Nephron (organoid): ENCODE measurements at regions not wholly inside any gene's neighbourhood (a gene's known extent, or its start where the extent isn't known, plus 50 kb on each side); places are given as distances from the start of the nearest gene placed in this dataset.
"Not testable (repeated sequence)": the region's sequence is repeated elsewhere in the genome, so short reads cannot be mapped to it uniquely, and the experiment has no call there.

Experiments
- H3K27ac Mint-ChIP-seq, 3 experiments: 2 replicates each; pipeline ENCODE4 v1.8.0; 2020; ENCODE audit warnings: mixed read lengths in 3 of 3, mild to moderate bottlenecking in 2 of 3, moderate library complexity in 1 of 3
- H3K27me3 Mint-ChIP-seq: 2 replicates; pipeline ENCODE4 v1.8.0; 2021; ENCODE audit warnings: low read depth, mild to moderate bottlenecking, moderate library complexity, mixed read lengths
- H3K36me3 Mint-ChIP-seq: 2 replicates; pipeline ENCODE4 v1.8.0; 2020; ENCODE audit warnings: low read depth, mixed read lengths
- H3K4me1 Mint-ChIP-seq: 2 replicates; pipeline ENCODE4 v1.8.0; 2020; ENCODE audit warnings: mixed read lengths
- H3K4me3 Mint-ChIP-seq, 3 experiments: 2 replicates each; pipeline ENCODE4 v1.8.0; 2020; ENCODE audit warnings: mild to moderate bottlenecking in 3 of 3, mixed read lengths in 3 of 3, moderate library complexity in 2 of 3
- H3K9me3 Mint-ChIP-seq: 2 replicates; pipeline ENCODE4 v1.8.0; 2020; ENCODE audit warnings: mixed read lengths
- TF ChIP-seq, protein P1 (sequence below), 3 experiments: fragments of 200-600 bp; sonication (generic); IDR thresholded peaks; one replicate each; pipeline ENCODE4 v1.5.0; 2021; ENCODE audit warnings: antibody characterized with exemption in 3 of 3; ENCODE audit not compliant: unreplicated experiment in 3 of 3

DNA sequence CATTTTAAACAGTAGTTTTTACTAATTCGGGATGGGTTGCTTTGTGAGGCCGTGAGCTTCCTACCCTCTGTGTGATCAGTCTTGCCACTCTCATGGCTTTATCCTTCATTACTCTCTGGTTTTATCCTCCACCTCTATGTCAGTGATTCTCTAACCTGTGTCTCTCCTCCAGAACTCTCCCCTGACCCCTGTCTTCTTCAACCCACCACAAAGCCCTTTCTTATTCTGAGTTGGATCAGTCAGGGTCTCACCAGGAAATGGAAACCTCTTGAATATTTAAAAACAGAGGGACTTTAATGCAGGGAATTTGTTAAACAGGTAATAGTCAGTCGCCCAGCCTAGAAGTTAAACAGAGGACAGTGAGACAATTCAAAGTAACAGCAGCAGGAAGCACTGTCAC is 64.2 kb upstream of the ADPGK start:
- Mint-ChIP-seq H3K4me3 (no peak overlapping the region), H3K27me3 (peaks cover 20% of the 10 kb centered on the region), H3K9me3 (peaks cover 5% of the 10 kb centered on the region), H3K4me1 (peaks cover 25% of the 10 kb centered on the region), H3K27ac (no peak overlapping the region), H3K36me3 (no peaks in the 10 kb centered on the region)
- TF ChIP-seq, protein P1, sequence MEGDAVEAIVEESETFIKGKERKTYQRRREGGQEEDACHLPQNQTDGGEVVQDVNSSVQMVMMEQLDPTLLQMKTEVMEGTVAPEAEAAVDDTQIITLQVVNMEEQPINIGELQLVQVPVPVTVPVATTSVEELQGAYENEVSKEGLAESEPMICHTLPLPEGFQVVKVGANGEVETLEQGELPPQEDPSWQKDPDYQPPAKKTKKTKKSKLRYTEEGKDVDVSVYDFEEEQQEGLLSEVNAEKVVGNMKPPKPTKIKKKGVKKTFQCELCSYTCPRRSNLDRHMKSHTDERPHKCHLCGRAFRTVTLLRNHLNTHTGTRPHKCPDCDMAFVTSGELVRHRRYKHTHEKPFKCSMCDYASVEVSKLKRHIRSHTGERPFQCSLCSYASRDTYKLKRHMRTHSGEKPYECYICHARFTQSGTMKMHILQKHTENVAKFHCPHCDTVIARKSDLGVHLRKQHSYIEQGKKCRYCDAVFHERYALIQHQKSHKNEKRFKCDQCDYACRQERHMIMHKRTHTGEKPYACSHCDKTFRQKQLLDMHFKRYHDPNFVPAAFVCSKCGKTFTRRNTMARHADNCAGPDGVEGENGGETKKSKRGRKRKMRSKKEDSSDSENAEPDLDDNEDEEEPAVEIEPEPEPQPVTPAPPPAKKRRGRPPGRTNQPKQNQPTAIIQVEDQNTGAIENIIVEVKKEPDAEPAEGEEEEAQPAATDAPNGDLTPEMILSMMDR (IDR thresholded peaks at IDR 0.05; ENCODE audit: unreplicated experiment in 3 of 3) = no peak

DNA sequence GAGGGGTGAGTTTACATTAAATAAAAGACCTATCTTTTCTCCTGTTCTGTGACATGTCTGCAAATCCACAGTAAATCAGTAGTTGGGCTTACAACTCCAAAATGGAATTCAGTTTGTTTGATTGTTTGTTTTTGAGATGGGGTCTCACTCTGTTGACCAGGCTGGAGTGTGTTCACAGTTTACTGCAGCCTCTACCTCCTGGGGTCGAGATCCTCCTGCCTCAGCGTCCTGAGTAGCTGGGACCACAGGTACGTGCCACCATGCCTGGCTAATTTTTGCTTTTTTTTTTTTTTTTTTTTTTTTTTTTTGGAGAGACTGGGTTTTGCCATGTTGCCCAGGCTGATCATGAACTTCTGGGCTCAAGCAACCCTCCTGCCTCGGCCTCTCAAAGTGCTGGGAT is 63.5 kb upstream of the ADPGK start:
- Mint-ChIP-seq H3K36me3 (no peaks in the 10 kb centered on the region), H3K4me3 (no peak overlapping the region), H3K4me1 (peaks cover 18% of the 10 kb centered on the region), H3K9me3 (peaks cover 5% of the 10 kb centered on the region), H3K27ac (no peak overlapping the region), H3K27me3 (peaks cover 20% of the 10 kb centered on the region)
- TF ChIP-seq, protein P1 (IDR thresholded peaks at IDR 0.05; ENCODE audit: unreplicated experiment in 3 of 3) = no peak

DNA sequence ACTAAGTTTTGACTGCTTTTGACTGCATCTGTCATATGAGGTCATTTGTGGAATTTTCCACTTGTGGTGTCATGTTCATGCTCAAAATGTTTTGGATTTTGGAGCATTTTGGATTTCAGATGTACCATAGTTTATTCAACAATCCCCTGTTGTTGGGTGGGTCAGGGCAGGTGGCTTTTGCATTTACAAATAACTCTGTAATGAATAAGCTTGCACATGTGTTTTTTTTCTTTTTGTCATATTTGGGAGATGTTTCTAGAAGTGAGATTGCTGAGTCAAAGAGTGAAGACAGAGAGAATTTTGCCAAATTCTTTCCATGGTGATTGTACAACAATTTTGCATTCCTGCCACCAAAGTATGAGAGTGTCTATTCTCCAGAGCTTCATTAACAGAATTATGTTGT is 62.4 kb upstream of the ADPGK start:
- H3K4me3 Mint-ChIP-seq = no peak overlapping the region
- TF ChIP-seq, protein P1 (IDR thresholded peaks at IDR 0.05; ENCODE audit: unreplicated experiment in 3 of 3) = no peak
- H3K9me3 Mint-ChIP-seq = peaks cover 5% of the 10 kb centered on the region
- no peak overlapping the region for H3K27ac Mint-ChIP-seq
- H3K4me1 Mint-ChIP-seq = peaks cover 17% of the 10 kb centered on the region
- H3K36me3 Mint-ChIP-seq = no peaks in the 10 kb centered on the region
- H3K27me3 Mint-ChIP-seq = peaks cover 20% of the 10 kb centered on the region

DNA sequence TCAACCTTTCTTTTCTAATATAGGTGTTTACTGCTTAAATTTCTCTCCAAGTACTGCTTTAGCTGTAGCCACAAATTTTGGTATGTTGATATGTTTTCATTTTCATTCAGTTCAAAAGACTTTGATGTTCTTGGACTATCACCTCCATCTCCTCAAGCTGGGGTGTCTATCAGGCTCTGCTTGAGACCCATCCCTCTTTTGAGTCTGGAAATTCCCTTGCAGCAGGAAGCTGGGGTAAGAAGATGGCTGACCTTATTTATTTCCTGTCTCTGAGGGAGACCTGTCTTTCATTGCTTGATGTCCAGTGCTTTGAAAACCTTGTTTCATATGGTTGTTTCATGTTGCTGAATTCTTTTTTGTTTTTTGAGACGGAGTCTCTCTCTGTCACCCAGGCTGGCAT is 60.5 kb upstream of the ADPGK start:
- peaks cover 5% of the 10 kb centered on the region for H3K9me3 Mint-ChIP-seq
- H3K4me1 Mint-ChIP-seq = peaks cover 11% of the 10 kb centered on the region
- TF ChIP-seq, protein P1 (IDR thresholded peaks at IDR 0.05; ENCODE audit: unreplicated experiment in 3 of 3) = no peak
- peaks cover 23% of the 10 kb centered on the region for H3K27me3 Mint-ChIP-seq
- H3K36me3 Mint-ChIP-seq = no peaks in the 10 kb centered on the region
- no peak overlapping the region for H3K27ac Mint-ChIP-seq
- no peak overlapping the region for H3K4me3 Mint-ChIP-seq

DNA sequence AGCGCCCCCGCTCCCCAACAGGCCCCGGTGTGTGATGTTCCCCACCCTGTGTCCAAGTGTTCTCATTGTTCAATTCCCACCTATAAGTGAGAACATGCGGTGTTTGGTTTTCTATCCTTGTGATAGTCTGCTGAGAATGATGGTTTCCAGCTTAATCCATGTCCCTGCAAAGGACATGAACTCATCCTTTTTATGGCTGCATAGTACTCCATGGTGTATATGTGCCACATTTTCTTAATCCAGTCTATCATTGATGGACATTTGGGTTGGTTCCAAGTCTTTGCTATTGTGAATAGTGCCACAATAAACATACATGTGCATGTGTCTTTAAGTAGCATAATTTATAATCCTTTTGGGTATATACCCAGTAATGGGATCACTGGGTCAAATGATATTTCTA is 59.8 kb upstream of the ADPGK start:
- not testable (repeated sequence) for H3K27ac Mint-ChIP-seq, H3K4me3 Mint-ChIP-seq, H3K9me3 Mint-ChIP-seq, H3K36me3 Mint-ChIP-seq
- H3K27me3 Mint-ChIP-seq = peaks cover 23% of the 10 kb centered on the region
- H3K4me1 Mint-ChIP-seq = peaks cover 18% of the 10 kb centered on the region

DNA sequence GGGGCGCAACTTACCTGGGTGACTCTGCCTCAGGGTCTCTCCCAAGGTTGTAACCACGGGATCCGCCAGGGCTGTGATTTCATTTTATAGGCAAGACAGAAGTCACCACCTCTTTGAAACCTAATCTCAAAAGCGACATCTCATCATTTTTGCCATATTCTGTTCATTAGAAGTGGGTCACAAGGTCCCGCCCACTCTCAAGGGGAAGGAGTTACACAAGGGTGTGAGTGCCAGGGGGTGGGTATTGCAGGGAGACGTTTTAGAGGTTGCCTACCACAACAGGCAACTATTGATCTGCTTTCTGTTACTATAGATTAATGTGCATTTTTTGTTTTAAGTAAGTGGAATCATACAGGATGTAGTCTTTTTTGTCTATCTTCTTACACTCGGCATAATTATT is 56.6 kb upstream of the ADPGK start:
- Mint-ChIP-seq H3K27me3 (peaks cover 12% of the 10 kb centered on the region), H3K4me3 (no peak overlapping the region), H3K4me1 (peaks cover 28% of the 10 kb centered on the region), H3K27ac (no peak overlapping the region), H3K36me3 (no peaks in the 10 kb centered on the region), H3K9me3 (peaks cover 5% of the 10 kb centered on the region)
- TF ChIP-seq, protein P1 (IDR thresholded peaks at IDR 0.05; ENCODE audit: unreplicated experiment in 3 of 3) = no peak
